IMR-90 (cell line): ENCODE measurements at regions not wholly inside any gene's neighbourhood (a gene's known extent, or its start where the extent isn't known, plus 50 kb on each side); places are given as distances from the start of the nearest gene placed in this dataset.

ENCODE experiments used
- ATAC-seq: fragments of 200-7000 bp; cut with Tn5 transposase; 2 replicates; pipeline ENCODE4 v1.9.1; 2020; ENCODE audit warnings: low read depth, mild to moderate bottlenecking, moderate library complexity
- BruUV-seq: library from RNA; stranded (reverse); fragments of 400-500 nt; replicated peaks from 2 replicates; lab custom pipeline; 2021; lab: Mats Ljungman, UMichigan
- CTCF ChIA-PET: fragments of 300-600 bp; formaldehyde crosslinking; extraction: SDS; loops from one replicate; lab custom pipeline; 2021; ENCODE audit warnings: antibody characterized with exemption; lab: Yijun Ruan, JAX
- POLR2A ChIA-PET: fragments of 300-600 bp; sonication (Branson Sonifier 250); formaldehyde crosslinking; loops from one replicate; lab custom pipeline; 2022; ENCODE audit warnings: antibody characterized with exemption; ENCODE audit not compliant: unreplicated experiment; lab: Charles Lee
- DNase-seq: peaks from one replicate; pipeline ENCODE4 v3.0.0; 2013
- H2AFZ ChIP-seq: replicated peaks from 2 replicates; pipeline ENCODE3; 2013; ENCODE audit warnings: low read length, mild to moderate bottlenecking; ENCODE audit not compliant: poor library complexity
- H2AK5ac ChIP-seq: 2 replicates; pipeline ENCODE4 v1.6.1; 2013; ENCODE audit warnings: low read depth, low read length, inconsistent platforms
- H2AK9ac ChIP-seq: replicated peaks from 2 replicates; pipeline ENCODE3; 2013; ENCODE audit warnings: mild to moderate bottlenecking, low read depth, low read length, moderate library complexity; ENCODE audit not compliant: poor library complexity
- H2BK120ac ChIP-seq: 2 replicates; pipeline ENCODE4 v1.6.1; 2013; ENCODE audit warnings: low read depth, low read length, inconsistent platforms
- H2BK15ac ChIP-seq: 3 replicates; pipeline ENCODE4 v1.6.1; 2013; ENCODE audit warnings: low read depth, low read length, inconsistent platforms
- H2BK20ac ChIP-seq: 2 replicates; pipeline ENCODE4 v1.6.1; 2013; ENCODE audit warnings: low read depth, mild to moderate bottlenecking, inconsistent platforms, low read length, moderate library complexity
- H2BK5ac ChIP-seq: 2 replicates; pipeline ENCODE4 v1.6.1; 2013; ENCODE audit warnings: mild to moderate bottlenecking, low read depth, low read length, inconsistent platforms; ENCODE audit not compliant: poor library complexity, severe bottlenecking
- H3K14ac ChIP-seq: replicated peaks from 2 replicates; pipeline ENCODE4 v1.6.1; 2013; ENCODE audit warnings: low read depth, low read length, inconsistent platforms
- H3K18ac ChIP-seq: 2 replicates; pipeline ENCODE4 v1.6.1; 2013; ENCODE audit warnings: low read depth, low read length, control low read depth
- H3K23ac ChIP-seq: 2 replicates; pipeline ENCODE4 v1.6.1; 2013; ENCODE audit warnings: low read depth, low read length, inconsistent platforms
- H3K27ac ChIP-seq: 2 replicates; pipeline ENCODE4 v1.5.1; 2013; ENCODE audit warnings: mild to moderate bottlenecking, control low read depth, low read length; ENCODE audit not compliant: insufficient read depth
- H3K27me3 ChIP-seq: 2 replicates; pipeline ENCODE4 v1.6.1; 2013; ENCODE audit warnings: low read length; ENCODE audit not compliant: control insufficient read depth, insufficient read depth
- H3K36me3 ChIP-seq: 2 replicates; pipeline ENCODE4 v1.6.1; 2013; ENCODE audit warnings: low read length, mixed read lengths; ENCODE audit not compliant: control insufficient read depth, insufficient read depth
- H3K4ac ChIP-seq: 2 replicates; pipeline ENCODE4 v1.6.1; 2013; ENCODE audit warnings: low read depth, low read length, inconsistent platforms
- H3K4me1 ChIP-seq: 2 replicates; pipeline ENCODE4 v1.6.1; 2013; ENCODE audit warnings: low read length, mixed read lengths; ENCODE audit not compliant: control insufficient read depth, insufficient read depth
- H3K4me2 ChIP-seq: 2 replicates; pipeline ENCODE4 v1.6.1; 2013; ENCODE audit warnings: low read depth, mild to moderate bottlenecking, control low read depth, low read length, moderate library complexity
- H3K4me3 ChIP-seq: 2 replicates; pipeline ENCODE4 v1.5.1; 2013; ENCODE audit warnings: low read depth, mild to moderate bottlenecking, control low read depth, low read length, moderate library complexity; ENCODE audit not compliant: insufficient read depth
- H3K56ac ChIP-seq: 2 replicates; pipeline ENCODE4 v1.6.1; 2013; ENCODE audit warnings: low read length, inconsistent platforms; ENCODE audit not compliant: insufficient read depth; ENCODE audit errors: extremely low read depth
- H3K79me1 ChIP-seq, 2 experiments: 2 replicates each; pipeline ENCODE4 v1.6.1; 2013; ENCODE audit warnings: low read length in 2 of 2, inconsistent platforms in 1 of 2, low read depth in 1 of 2
- H3K9ac ChIP-seq: 2 replicates; pipeline ENCODE4 v1.6.1; 2013; ENCODE audit warnings: low read depth, low read length, control low read depth
- H3K9me1 ChIP-seq: 2 replicates; pipeline ENCODE4 v1.6.1; 2013; ENCODE audit warnings: low read length, inconsistent platforms; ENCODE audit not compliant: insufficient read depth
- H3K9me3 ChIP-seq: 2 replicates; pipeline ENCODE4 v1.6.1; 2013; ENCODE audit warnings: low read length; ENCODE audit not compliant: control insufficient read depth, insufficient read depth
- H4K20me1 ChIP-seq: 2 replicates; pipeline ENCODE4 v1.6.1; 2013; ENCODE audit warnings: low read length, inconsistent platforms; ENCODE audit not compliant: insufficient read depth
- H4K5ac ChIP-seq: 2 replicates; pipeline ENCODE4 v1.6.1; 2013; ENCODE audit warnings: mild to moderate bottlenecking, low read depth, low read length, control low read depth
- H4K8ac ChIP-seq, 2 experiments: 2 replicates each; pipeline ENCODE4 v1.6.1; 2013; ENCODE audit warnings: low read depth in 2 of 2, low read length in 2 of 2, control low read depth in 1 of 2, inconsistent platforms in 1 of 2
- H4K91ac ChIP-seq: 2 replicates; pipeline ENCODE4 v1.6.1; 2013; ENCODE audit warnings: low read depth, low read length, inconsistent platforms; ENCODE audit not compliant: insufficient read depth
- BHLHE40 ChIP-seq: fragments of 150-350 bp; IDR thresholded peaks from 2 replicates; pipeline ENCODE4 v1.6.1; 2016; ENCODE audit warnings: mild to moderate bottlenecking, low read depth, low read length
- CEBPB ChIP-seq: IDR thresholded peaks from 2 replicates; pipeline ENCODE4 v1.6.1; 2012; ENCODE audit warnings: low read depth, low read length, improper control_type of control experiment
- CHD1 ChIP-seq: IDR thresholded peaks from 2 replicates; pipeline ENCODE4 v1.6.1; 2012; ENCODE audit warnings: low read depth, low read length, improper control_type of control experiment
- FOS ChIP-seq: fragments of 150-350 bp; IDR thresholded peaks from 2 replicates; pipeline ENCODE4 v1.6.1; 2016; ENCODE audit warnings: low read depth, low read length
- MAFK ChIP-seq: IDR thresholded peaks from 2 replicates; pipeline ENCODE4 v1.6.1; 2012; ENCODE audit warnings: low read depth, low read length, improper control_type of control experiment
- MAZ ChIP-seq: IDR thresholded peaks from 2 replicates; pipeline ENCODE4 v1.6.1; 2012; ENCODE audit warnings: low read depth, mild to moderate bottlenecking, low read length, improper control_type of control experiment, moderate library complexity, borderline replicate concordance
- MXI1 ChIP-seq: IDR thresholded peaks from 2 replicates; pipeline ENCODE4 v1.6.1; 2012; ENCODE audit warnings: low read depth, mild to moderate bottlenecking, low read length, moderate library complexity, borderline replicate concordance
- NFE2L2 ChIP-seq: fragments of 150-350 bp; IDR thresholded peaks from 2 replicates; pipeline ENCODE4 v1.6.1; 2016; ENCODE audit warnings: low read depth, mild to moderate bottlenecking, low read length
- POLR2A ChIP-seq: IDR thresholded peaks from 2 replicates; pipeline ENCODE4 v1.6.1; 2012; ENCODE audit warnings: mild to moderate bottlenecking, low read depth, low read length
- RAD21 ChIP-seq: IDR thresholded peaks from 2 replicates; pipeline ENCODE4 v1.6.1; 2012; ENCODE audit warnings: low read length, improper control_type of control experiment
- RCOR1 ChIP-seq: IDR thresholded peaks from 2 replicates; pipeline ENCODE4 v1.6.1; 2012; ENCODE audit warnings: mild to moderate bottlenecking, low read length, improper control_type of control experiment; ENCODE audit not compliant: insufficient replicate concordance
- RFX5 ChIP-seq: IDR thresholded peaks from 2 replicates; pipeline ENCODE4 v1.8.0; 2012; ENCODE audit warnings: low read depth, mild to moderate bottlenecking, low read length, moderate library complexity
- SMC3 ChIP-seq: fragments of 150-350 bp; IDR thresholded peaks from 2 replicates; pipeline ENCODE4 v1.6.1; 2016; ENCODE audit warnings: low read depth, mild to moderate bottlenecking, antibody characterized with exemption, low read length, moderate library complexity
- USF2 ChIP-seq: fragments of 150-350 bp; IDR thresholded peaks from 2 replicates; pipeline ENCODE4 v1.6.1; 2017; ENCODE audit warnings: mild to moderate bottlenecking, antibody characterized with exemption, low read length, low read depth
- dilution Hi-C: fragments of 300-500 bp; cut with HindIII; formaldehyde crosslinking; loops from one replicate; pipeline ENCODE4 v1.14.3; 2018; ENCODE audit warnings: low sequenced_read_pairs; ENCODE audit not compliant: unreplicated experiment
- in situ Hi-C: fragments of 300-500 bp; cut with MboI; formaldehyde crosslinking; loops from 3 replicates; pipeline ENCODE4 v1.14.3; 2019; ENCODE audit warnings: low sequenced_read_pairs, inconsistent platforms, mixed read lengths
- intact Hi-C: fragments of 100-400 bp; cut with micrococcal nuclease; formaldehyde crosslinking; loops from 2 replicates; pipeline ENCODE4 v1.10.0; 2022
- TF ChIP-seq, protein P1 (sequence below): fragments of 150-350 bp; IDR thresholded peaks from 2 replicates; pipeline ENCODE4 v1.6.1; 2016; ENCODE audit warnings: low read depth, mild to moderate bottlenecking, low read length, moderate library complexity, borderline replicate concordance
- TF ChIP-seq, protein P2 (sequence below): conservative IDR thresholded peaks from 2 replicates; pipeline ENCODE4 v1.5.1; 2012; ENCODE audit warnings: mild to moderate bottlenecking, low read depth, low read length, improper control_type of control experiment

DNA sequence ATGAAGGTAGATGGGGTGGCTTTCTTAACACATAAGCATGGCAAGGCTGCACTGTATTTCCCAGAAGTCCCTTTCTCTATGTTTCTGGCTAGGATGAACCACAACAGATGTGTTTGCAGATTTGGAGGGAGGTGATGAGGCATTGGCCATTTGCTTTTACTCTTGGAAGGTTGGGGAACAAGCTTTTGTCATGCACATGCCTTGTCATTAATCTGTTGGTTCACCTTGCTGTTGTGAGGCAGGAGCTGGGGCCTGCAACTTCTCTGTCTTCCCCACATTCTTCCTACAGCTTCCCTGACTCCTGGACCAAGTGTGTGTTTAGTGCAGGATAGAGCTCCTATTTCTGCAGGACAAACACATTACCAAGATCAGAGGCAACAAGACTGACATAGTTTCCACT is 326.2 kb upstream of the SPTLC3 start:
- no peak overlapping the region for H2BK120ac ChIP-seq
- POLR2A ChIA-PET: no interaction called here
- dilution Hi-C loops: no loop called here

More for the DNA sequence above, 326.2 kb upstream of the SPTLC3 start:
- Histone ChIP-seq H3K23ac (no peak overlapping the region), H3K79me1 (no peaks in the 10 kb centered on the region), H3K27me3 (no peaks in the 10 kb centered on the region), H3K9ac (no peak overlapping the region), H3K56ac (no peak overlapping the region), H3K4me1 (no peaks in the 10 kb centered on the region), H2BK15ac (no peak overlapping the region), H3K4me2 (no peak overlapping the region), H3K18ac (no peak overlapping the region), H3K9me1 (no peaks in the 10 kb centered on the region), H2AK5ac (no peak overlapping the region), H3K9me3 (peaks cover 13% of the 10 kb centered on the region), H3K14ac (no peak overlapping the region), H4K8ac (no peak overlapping the region), H4K5ac (no peak overlapping the region), H3K27ac (no peak overlapping the region), H4K20me1 (no peaks in the 10 kb centered on the region), H3K36me3 (no peaks in the 10 kb centered on the region), H2AFZ (no peak overlapping the region), H2BK5ac (no peak overlapping the region), H4K91ac (no peak overlapping the region), H2BK20ac (no peak overlapping the region), H3K4ac (no peak overlapping the region), H3K4me3 (no peak overlapping the region), H2AK9ac (no peak overlapping the region)
- intact Hi-C loops: no loop called here
- CTCF ChIA-PET: no interaction called here
- TF ChIP-seq, protein P1, sequence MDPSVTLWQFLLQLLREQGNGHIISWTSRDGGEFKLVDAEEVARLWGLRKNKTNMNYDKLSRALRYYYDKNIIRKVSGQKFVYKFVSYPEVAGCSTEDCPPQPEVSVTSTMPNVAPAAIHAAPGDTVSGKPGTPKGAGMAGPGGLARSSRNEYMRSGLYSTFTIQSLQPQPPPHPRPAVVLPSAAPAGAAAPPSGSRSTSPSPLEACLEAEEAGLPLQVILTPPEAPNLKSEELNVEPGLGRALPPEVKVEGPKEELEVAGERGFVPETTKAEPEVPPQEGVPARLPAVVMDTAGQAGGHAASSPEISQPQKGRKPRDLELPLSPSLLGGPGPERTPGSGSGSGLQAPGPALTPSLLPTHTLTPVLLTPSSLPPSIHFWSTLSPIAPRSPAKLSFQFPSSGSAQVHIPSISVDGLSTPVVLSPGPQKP: no peak
- no peak for TF ChIP-seq NFE2L2
- TF ChIP-seq FOS: no peak
- TF ChIP-seq USF2: no peak
- no peak for TF ChIP-seq MAZ
- TF ChIP-seq MXI1: no peak
- TF ChIP-seq, protein P2, sequence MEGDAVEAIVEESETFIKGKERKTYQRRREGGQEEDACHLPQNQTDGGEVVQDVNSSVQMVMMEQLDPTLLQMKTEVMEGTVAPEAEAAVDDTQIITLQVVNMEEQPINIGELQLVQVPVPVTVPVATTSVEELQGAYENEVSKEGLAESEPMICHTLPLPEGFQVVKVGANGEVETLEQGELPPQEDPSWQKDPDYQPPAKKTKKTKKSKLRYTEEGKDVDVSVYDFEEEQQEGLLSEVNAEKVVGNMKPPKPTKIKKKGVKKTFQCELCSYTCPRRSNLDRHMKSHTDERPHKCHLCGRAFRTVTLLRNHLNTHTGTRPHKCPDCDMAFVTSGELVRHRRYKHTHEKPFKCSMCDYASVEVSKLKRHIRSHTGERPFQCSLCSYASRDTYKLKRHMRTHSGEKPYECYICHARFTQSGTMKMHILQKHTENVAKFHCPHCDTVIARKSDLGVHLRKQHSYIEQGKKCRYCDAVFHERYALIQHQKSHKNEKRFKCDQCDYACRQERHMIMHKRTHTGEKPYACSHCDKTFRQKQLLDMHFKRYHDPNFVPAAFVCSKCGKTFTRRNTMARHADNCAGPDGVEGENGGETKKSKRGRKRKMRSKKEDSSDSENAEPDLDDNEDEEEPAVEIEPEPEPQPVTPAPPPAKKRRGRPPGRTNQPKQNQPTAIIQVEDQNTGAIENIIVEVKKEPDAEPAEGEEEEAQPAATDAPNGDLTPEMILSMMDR: no peak
- TF ChIP-seq RCOR1: no peak
- TF ChIP-seq POLR2A: no peak
- no peak for TF ChIP-seq CHD1
- no peak for TF ChIP-seq RAD21
- no peak for TF ChIP-seq SMC3
- TF ChIP-seq BHLHE40: no peak
- no peak for TF ChIP-seq MAFK
- no peak for TF ChIP-seq RFX5
- TF ChIP-seq CEBPB: no peak
- DNase-seq (no peak), ATAC-seq (no peak)
- BruUV-seq: no TSS peak
- in situ Hi-C loops: no loop called here
